ENCODE measurements at regions not wholly inside any gene's neighbourhood (a gene's known extent, or its start where the extent isn't known, plus 50 kb on each side); places are given as distances from the start of the nearest gene placed in this dataset.

- intact Hi-C loops (cut with DNase I), result loop anchor here (10.0 kb wide), 1 partner anchor 106 kb away; the partner anchor contains the start of gene FYN
- no peak for DNase-seq
These were observed 72.7 kb upstream of the CCN6 start for GRCh38 chr6:111980971-111981840.

DNA sequence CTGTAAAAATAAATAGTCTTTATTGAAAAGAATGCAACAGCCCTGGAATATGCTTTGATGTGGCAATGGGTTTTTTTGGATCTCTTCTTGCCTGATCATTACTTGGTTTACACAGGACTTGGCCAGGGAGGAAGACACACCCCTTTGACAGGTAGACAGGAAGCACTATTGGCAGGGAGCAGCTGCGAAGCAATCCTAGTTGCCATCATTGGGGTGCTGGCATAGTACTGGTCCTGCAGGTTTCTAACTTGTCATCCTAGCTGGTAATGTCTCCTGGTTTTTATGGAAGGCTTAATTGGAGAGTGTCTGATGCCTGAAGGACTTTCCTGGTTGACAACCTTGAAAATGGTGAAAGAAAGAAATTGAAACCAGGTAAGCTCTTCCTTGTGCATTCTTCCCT, 71.2 kb upstream of the CCN6 start:
- DNase-seq, result no peak
- intact Hi-C loops (cut with DNase I), result loop anchor here (10.0 kb wide), 1 partner anchor 108 kb away; the partner anchor contains the start of gene FYN

- intact Hi-C loops (cut with DNase I), result loop anchor here (10.0 kb wide), 1 partner anchor 108 kb away; the partner anchor contains the start of gene FYN
These were observed 70.7 kb upstream of the CCN6 start for GRCh38 chr6:111983193-111983592.

DNA sequence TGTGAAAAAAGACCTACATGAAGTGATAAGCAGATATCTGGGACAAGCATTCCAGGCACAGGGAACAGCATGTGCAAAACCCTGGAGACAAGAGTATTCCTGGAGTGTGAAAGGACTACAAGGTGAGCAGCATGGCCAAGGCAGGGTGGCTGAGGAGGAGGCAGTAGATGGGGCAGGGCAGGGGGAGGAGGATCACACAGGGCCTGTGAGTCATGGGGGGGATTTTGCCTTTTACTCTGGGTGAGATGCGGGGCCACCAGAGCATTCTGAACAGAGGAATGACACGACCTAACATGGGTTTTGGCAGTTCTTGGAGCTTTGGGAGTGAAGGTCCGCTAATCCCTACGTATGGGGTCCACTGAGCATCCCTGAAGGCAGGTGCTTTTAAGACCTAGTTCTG, 69.8 kb upstream of the CCN6 start:
- intact Hi-C loops (cut with DNase I), result loop anchor here (10.0 kb wide), 1 partner anchor 109 kb away; the partner anchor contains the start of gene FYN
- no peak for DNase-seq

More at GRCh38 chr6:111983193-111983592, 70.7 kb upstream of the CCN6 start:
- DNase-seq, result no peak

- intact Hi-C loops (cut with DNase I), result loop anchor here (10.0 kb wide), 1 partner anchor 110 kb away; the partner anchor contains the start of gene FYN
- DNase-seq, result no peak
These were observed 69.2 kb upstream of the CCN6 start for GRCh38 chr6:111984516-111985201.

- DNase-seq, result no peak
- intact Hi-C loops (cut with DNase I), result loop anchor here (10.0 kb wide), 1 partner anchor 110 kb away; the partner anchor contains the start of gene FYN
These were observed 68.6 kb upstream of the CCN6 start for GRCh38 chr6:111985202-111985731.

- DNase-seq, result no peak
- intact Hi-C loops (cut with DNase I), result loop anchor here (10.0 kb wide), 1 partner anchor 112 kb away; the partner anchor contains the start of gene FYN
These were observed 67.3 kb upstream of the CCN6 start for GRCh38 chr6:111986651-111987050.

DNA sequence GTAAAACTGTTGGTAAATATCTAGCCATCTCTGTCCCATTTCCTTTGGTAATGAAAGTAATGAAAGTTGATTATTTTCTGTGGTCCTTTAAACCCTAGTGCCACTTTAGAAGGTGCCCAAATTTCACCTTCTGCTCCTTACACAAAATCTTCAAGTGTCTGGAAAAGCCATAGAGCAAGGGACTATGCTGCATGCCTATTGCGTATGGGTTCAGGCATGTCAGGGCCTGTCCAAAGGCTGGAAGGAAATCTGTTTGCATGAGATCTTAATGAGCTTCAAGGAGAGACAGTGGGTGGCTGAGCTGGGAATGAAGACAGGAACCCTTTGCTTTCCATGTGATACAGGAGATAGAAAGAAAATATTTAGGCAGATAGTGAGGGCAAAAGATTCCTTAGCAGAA, 66.6 kb upstream of the CCN6 start:
- intact Hi-C loops (cut with DNase I), result loop anchor here (10.0 kb wide), 1 partner anchor 112 kb away; the partner anchor contains the start of gene FYN
- no peak for DNase-seq

GRCh38 chr6:111988926-111989325, 65.0 kb upstream of the CCN6 start:
- intact Hi-C loops (cut with DNase I), result loop anchor here (10.0 kb wide), 1 partner anchor 114 kb away; the partner anchor contains the start of gene FYN
- no peak for DNase-seq

DNA sequence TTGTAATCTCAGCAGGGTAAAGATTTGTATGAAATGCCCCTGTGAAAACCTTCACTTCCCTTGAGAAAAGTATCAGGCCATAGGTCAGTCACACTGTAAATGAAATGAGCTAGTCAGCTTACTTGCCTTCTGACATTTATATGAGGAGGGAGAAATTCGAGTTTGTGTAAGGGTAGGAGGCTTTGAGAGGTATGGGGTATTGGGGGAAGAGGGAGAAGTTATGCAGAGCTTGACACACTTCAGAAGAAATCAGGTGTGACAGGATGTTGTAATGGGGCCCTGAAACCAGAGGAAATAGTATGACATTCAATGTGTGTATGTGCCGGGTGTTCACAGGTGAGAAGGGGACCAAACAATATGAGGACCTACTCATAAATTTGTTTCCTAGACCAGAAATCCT, 64.2 kb upstream of the CCN6 start:
- no peak for DNase-seq
- intact Hi-C loops (cut with DNase I), result loop anchor here (10.0 kb wide), 1 partner anchor 115 kb away; the partner anchor contains the start of gene FYN

GRCh38 chr6:111990214-111990613, 63.7 kb upstream of the CCN6 start:
- no peak for DNase-seq
- intact Hi-C loops (cut with DNase I), result no loop called here

DNA sequence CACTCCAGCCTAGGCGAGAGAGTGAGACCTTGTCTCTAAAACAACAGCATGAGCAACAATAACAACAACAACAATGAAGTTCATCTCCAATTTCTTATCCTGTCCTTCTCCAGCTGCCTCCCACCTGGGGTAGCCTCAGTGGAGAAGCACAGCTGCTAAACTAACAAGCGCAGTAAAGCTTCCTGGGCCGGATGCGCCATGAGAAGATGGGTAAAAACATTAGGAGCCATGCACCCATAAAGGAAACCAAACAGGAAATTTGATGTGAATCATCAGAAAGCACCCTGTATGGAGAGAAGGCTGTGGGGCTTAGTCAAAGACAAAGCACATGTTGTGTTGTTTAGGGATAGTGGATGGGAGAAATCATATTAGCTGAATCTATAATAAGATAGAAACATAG, 61.1 kb upstream of the CCN6 start:
- intact Hi-C loops (cut with DNase I), result no loop called here
- no peak for DNase-seq

DNA sequence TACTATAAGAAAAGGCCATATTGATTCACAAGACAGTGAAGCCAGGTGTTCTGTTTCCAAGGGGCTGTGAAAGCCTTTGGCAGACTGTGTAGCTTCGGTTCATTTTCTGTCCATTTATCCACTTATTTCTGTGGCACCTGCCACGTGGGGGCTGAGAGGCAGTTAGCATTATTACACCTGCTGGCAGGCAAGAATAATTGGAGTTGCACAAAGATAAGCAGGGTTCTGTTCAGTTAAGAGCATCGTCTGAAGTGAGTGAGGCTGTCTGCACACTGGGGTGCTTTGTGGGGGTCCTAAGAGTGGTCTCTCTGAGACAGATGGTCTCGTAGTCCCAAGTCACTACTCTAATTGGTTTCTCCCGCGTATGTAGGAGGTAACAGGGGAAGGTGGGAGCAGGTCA, 60.6 kb upstream of the CCN6 start:
- intact Hi-C loops (cut with DNase I), result no loop called here
- DNase-seq, result no peak

DNA sequence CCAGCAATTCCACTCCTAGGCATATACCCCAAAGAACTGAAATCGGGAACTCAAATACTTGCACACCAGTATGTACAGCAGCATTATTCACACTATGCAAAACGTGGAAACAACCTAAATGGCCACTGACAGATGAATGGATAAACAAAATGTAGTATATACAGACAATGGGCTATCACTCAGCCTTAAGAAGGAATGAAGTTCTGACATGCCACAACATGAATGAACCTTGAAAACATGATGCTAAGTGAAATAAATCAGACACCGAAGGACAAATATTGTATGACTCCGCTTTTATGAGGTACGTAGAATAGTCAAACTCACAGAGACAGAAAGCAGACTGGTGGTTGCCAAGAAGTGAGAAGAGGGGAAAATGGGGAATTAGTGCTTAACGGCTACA, 59.1 kb upstream of the CCN6 start:
- DNase-seq, result no peak
- intact Hi-C loops (cut with DNase I), result no loop called here

- intact Hi-C loops (cut with DNase I), result no loop called here
- no peak for DNase-seq
These were observed 58.5 kb upstream of the CCN6 start for GRCh38 chr6:111995404-111995803.

DNA sequence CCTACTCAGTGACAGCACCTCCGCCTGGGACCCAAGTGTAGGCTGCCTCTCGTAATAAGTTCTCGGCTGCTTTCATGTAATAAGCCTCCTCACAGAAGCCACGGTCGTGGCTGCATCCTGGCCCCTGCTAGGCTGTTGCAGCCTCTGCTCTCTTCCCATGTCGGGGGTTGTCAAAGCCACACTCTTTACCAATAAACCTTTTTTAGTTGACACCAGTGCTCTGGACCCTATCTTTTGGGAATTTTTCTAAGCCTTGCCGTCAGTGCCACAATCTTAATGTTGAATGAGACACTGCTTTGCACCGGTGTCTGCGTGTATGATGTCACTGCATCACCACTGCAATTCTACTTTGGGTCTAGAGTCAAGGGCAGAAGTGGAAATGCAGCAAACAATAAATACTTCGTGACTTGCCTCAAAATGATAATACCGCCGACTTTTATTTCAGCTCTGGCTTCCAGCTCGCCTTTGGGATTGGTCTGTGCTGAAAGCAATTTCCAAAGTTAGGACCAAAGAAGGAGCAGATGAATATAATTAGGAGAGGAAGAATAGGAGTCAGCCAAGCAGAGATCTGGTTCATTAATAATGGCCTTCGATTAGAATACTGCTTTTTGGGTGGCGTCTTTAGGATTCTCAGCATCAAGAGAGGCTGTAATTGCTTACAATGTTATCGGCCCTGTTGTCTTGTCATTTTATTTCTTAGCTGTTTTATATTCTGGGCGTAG, 57.6 kb upstream of the CCN6 start:
- intact Hi-C loops (cut with DNase I), result loop anchor here (2.0 kb wide), 1 partner anchor 286 kb away; no protein-coding TSS in a partner anchor
- no peak for DNase-seq

DNA sequence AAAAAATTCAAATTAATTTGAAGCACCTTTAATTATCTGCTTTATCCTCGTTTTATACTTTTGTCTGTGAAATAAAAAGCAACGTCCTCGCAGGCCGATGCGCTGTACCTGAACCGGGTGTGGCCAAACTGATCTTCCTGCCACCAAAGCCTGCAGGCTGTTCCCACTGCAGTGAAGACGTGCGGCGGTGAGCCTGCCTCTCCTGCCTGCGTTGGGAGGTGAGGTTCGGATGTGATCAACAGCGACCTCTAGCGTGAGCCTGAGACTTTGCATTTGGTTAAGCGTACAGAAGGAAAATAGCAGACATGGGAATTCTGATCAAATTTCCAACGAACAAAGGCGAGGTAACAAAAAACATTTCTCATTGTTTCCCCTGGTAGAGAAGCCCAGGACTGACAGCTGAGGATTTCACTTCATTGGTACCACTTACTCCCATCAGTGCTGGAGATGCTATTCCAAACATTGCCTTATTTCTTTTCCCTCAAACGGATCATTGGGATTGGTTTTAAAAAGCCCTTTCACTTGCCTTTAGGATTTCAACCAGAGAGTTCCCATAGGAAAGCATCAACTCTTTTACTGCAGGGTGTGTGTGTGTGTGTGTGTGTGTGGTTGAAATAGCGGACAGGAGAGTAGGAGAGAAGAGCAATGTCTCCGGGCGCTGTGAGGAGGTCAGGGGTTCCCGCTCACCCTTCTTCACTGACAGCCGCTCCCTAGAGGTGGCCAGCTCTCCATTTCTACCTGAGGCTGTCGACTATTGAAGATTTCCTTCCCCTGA, 56.6 kb upstream of the CCN6 start:
- peak; percentile 65 to 93 (median 84) for DNase-seq
- intact Hi-C loops (cut with DNase I), result loop anchor here (2.0 kb wide), 1 partner anchor 286 kb away; no protein-coding TSS in a partner anchor

DNA sequence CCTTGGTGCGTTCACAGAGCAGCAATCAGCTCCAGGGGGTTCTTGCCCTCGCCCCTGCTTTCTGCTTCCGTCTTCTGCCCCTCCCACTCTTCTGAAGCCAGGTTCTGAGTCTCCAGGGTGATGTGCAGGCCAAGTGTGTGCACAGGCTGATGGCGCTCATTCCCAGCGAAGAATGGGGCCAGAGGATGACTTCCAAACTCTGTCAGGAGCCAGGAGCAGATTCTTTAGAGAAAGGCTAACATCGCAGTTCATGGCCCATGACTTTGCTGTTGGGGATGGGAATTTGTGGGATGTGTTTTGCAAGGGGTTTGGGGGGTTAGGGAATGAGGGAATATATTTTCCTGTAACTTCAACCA, 56.1 kb upstream of the CCN6 start:
- peak in 4 of 42 donors; percentile 8 to 17 (median 11) for DNase-seq
- intact Hi-C loops (cut with DNase I), result loop anchor here (2.0 kb wide), 1 partner anchor 287 kb away; no protein-coding TSS in a partner anchor
